ENCODE measurements at regions not wholly inside any gene's neighbourhood (a gene's known extent, or its start where the extent isn't known, plus 50 kb on each side); places are given as distances from the start of the nearest gene placed in this dataset.

- ATAC-seq (ENCODE audit: low read depth) (no peak), DNase-seq (ENCODE audit: low spot score) (no peak)
- no peaks in the 10 kb centered on the region for H3K4me1 ChIP-seq (ENCODE audit: insufficient read depth, poor library complexity, severe bottlenecking)
- no peak for TF ChIP-seq CTCF (IDR thresholded peaks at IDR 0.05; ENCODE audit: poor library complexity, severe bottlenecking)
- H3K27ac ChIP-seq (ENCODE audit: poor library complexity, severe bottlenecking) = no peak overlapping the region
- no peaks in the 10 kb centered on the region for H3K36me3 ChIP-seq (ENCODE audit: low read depth)
- no peaks in the 10 kb centered on the region for H3K27me3 ChIP-seq (ENCODE audit: insufficient read depth, poor library complexity, severe bottlenecking)
- no peak overlapping the region for H3K4me3 ChIP-seq (ENCODE audit: severe bottlenecking)
- H3K9me3 ChIP-seq (ENCODE audit: severe bottlenecking) = no peaks in the 10 kb centered on the region
Observed at GRCh38 chr2:24434541-24434940, 56.5 kb upstream of the NCOA1 start.

- no peak for TF ChIP-seq CTCF (IDR thresholded peaks at IDR 0.05; ENCODE audit: poor library complexity, severe bottlenecking)
- DNase-seq (ENCODE audit: low spot score) (no peak), ATAC-seq (ENCODE audit: low read depth) (no peak)
- Histone ChIP-seq H3K27me3 (ENCODE audit: insufficient read depth, poor library complexity, severe bottlenecking) (no peaks in the 10 kb centered on the region), H3K27ac (ENCODE audit: poor library complexity, severe bottlenecking) (no peak overlapping the region), H3K36me3 (ENCODE audit: low read depth) (no peaks in the 10 kb centered on the region), H3K4me1 (ENCODE audit: insufficient read depth, poor library complexity, severe bottlenecking) (no peaks in the 10 kb centered on the region), H3K9me3 (ENCODE audit: severe bottlenecking) (no peaks in the 10 kb centered on the region), H3K4me3 (ENCODE audit: severe bottlenecking) (no peak overlapping the region)
Observed at GRCh38 chr2:24432735-24433134, 58.3 kb upstream of the NCOA1 start.

- Histone ChIP-seq H3K27ac (ENCODE audit: poor library complexity, severe bottlenecking) (no peak overlapping the region), H3K36me3 (ENCODE audit: low read depth) (no peaks in the 10 kb centered on the region), H3K4me3 (ENCODE audit: severe bottlenecking) (no peak overlapping the region), H3K9me3 (ENCODE audit: severe bottlenecking) (no peaks in the 10 kb centered on the region), H3K27me3 (ENCODE audit: insufficient read depth, poor library complexity, severe bottlenecking) (no peaks in the 10 kb centered on the region), H3K4me1 (ENCODE audit: insufficient read depth, poor library complexity, severe bottlenecking) (no peaks in the 10 kb centered on the region)
- no peak for ATAC-seq (ENCODE audit: low read depth)
- no peak for DNase-seq (ENCODE audit: low spot score)
- no peak for TF ChIP-seq CTCF (IDR thresholded peaks at IDR 0.05; ENCODE audit: poor library complexity, severe bottlenecking)
Observed at GRCh38 chr2:24432121-24432520, 58.9 kb upstream of the NCOA1 start.

GRCh38 chr2:24429197-24430074, 61.6 kb upstream of the NCOA1 start:
- H3K4me1 ChIP-seq (ENCODE audit: insufficient read depth, poor library complexity, severe bottlenecking) = no peaks in the 10 kb centered on the region
- no peak for DNase-seq (ENCODE audit: low spot score)
- peak; percentile 33; the same call in 1 of the 3 replicates for ATAC-seq (ENCODE audit: low read depth)

More at GRCh38 chr2:24429197-24430074, 61.6 kb upstream of the NCOA1 start:
- Histone ChIP-seq H3K36me3 (ENCODE audit: low read depth) (no peaks in the 10 kb centered on the region), H3K27me3 (ENCODE audit: insufficient read depth, poor library complexity, severe bottlenecking) (no peaks in the 10 kb centered on the region), H3K9me3 (ENCODE audit: severe bottlenecking) (no peaks in the 10 kb centered on the region), H3K4me3 (ENCODE audit: severe bottlenecking) (no peak overlapping the region), H3K27ac (ENCODE audit: poor library complexity, severe bottlenecking) (no peak overlapping the region)
- TF ChIP-seq CTCF (IDR thresholded peaks at IDR 0.05; ENCODE audit: poor library complexity, severe bottlenecking) = no peak

Data from RWPE2 (cell line).